SK-N-SH (cell line): ENCODE measurements at regions not wholly inside any gene's neighbourhood (a gene's known extent, or its start where the extent isn't known, plus 50 kb on each side); places are given as distances from the start of the nearest gene placed in this dataset.

Source experiments
- CTCF ChIA-PET: fragments of 300-600, 350-600 bp; formaldehyde crosslinking; extraction: SDS; loops from one replicate; lab custom pipeline; 2021; lab: Yijun Ruan, JAX
- POLR2A ChIA-PET: fragments of 350-600 bp; sonication (Branson Sonifier 250); formaldehyde crosslinking; extraction: SDS; loops from one replicate; lab custom pipeline; 2020; ENCODE audit warnings: antibody characterized with exemption, inconsistent platforms; lab: Yijun Ruan, JAX
- DNase-seq: peaks from one replicate; pipeline ENCODE4 v3.0.0; 2012
- H2AFZ ChIP-seq: fragments of 200-600 bp; sonication (generic); 2 replicates; pipeline ENCODE4 v1.8.1; 2016; ENCODE audit warnings: antibody characterized with exemption, mild to moderate bottlenecking, low read depth
- H3F3A ChIP-seq: fragments of 200-600 bp; sonication (generic); replicated peaks from 2 replicates; pipeline ENCODE3; 2016; ENCODE audit warnings: antibody characterized with exemption, mild to moderate bottlenecking; ENCODE audit not compliant: insufficient read depth
- H3K27ac ChIP-seq, 2 experiments: fragments of 200-500 bp in 1 of 2; fragments of 200-600 bp in 1 of 2; sonication (Bioruptor generic) in 1 of 2; sonication (generic), shearing (Covaris generic) in 1 of 2; 2 replicates each; pipeline versions ENCODE4 v1.5.1 to v1.6.1; 2014 to 2016; ENCODE audit warnings: low read depth in 2 of 2, inconsistent platforms in 1 of 2, low read length in 1 of 2, mild to moderate bottlenecking in 1 of 2, mixed read lengths in 1 of 2
- H3K27me3 ChIP-seq: fragments of 200-600 bp; sonication (generic), shearing (Covaris generic); 2 replicates; pipeline ENCODE4 v1.6.1; 2016; ENCODE audit warnings: mixed run types; ENCODE audit not compliant: insufficient read depth
- H3K36me3 ChIP-seq, 2 experiments: fragments of 200-500 bp in 1 of 2; fragments of 200-600 bp in 1 of 2; sonication (Bioruptor generic) in 1 of 2; sonication (generic) in 1 of 2; replicated peaks in 1 of 2; 2 replicates each; pipeline versions ENCODE3 to v1.5.1; 2014 to 2016; ENCODE audit warnings: low read length in 1 of 2, mild to moderate bottlenecking in 1 of 2; ENCODE audit not compliant: insufficient read depth in 2 of 2, control insufficient read depth in 1 of 2
- H3K4me1 ChIP-seq, 2 experiments: fragments of 200-500 bp in 1 of 2; fragments of 200-600 bp in 1 of 2; sonication (Bioruptor generic) in 1 of 2; sonication (generic), shearing (Covaris generic) in 1 of 2; 2 replicates each; pipeline versions ENCODE4 v1.5.1 to v1.6.1; 2014 to 2016; ENCODE audit warnings: low read depth in 1 of 2, low read length in 1 of 2, mixed run types in 1 of 2; ENCODE audit not compliant: insufficient read depth in 2 of 2, control insufficient read depth in 1 of 2
- H3K4me2 ChIP-seq: fragments of 200-600 bp; sonication (generic), shearing (Covaris generic); 2 replicates; pipeline ENCODE4 v1.6.1; 2017; ENCODE audit warnings: mixed run types
- H3K4me3 ChIP-seq, 2 experiments: fragments of 200-500 bp in 1 of 2; fragments of 200-600 bp in 1 of 2; sonication (Bioruptor generic) in 1 of 2; sonication (generic), shearing (Covaris generic) in 1 of 2; 2 replicates each; pipeline versions ENCODE4 v1.5.1 to v1.8.1; 2014 to 2016; ENCODE audit warnings: low read depth in 2 of 2, inconsistent platforms in 1 of 2, low read length in 1 of 2, mild to moderate bottlenecking in 1 of 2, mixed read lengths in 1 of 2, moderate library complexity in 1 of 2
- H3K79me2 ChIP-seq: fragments of 200-600 bp; sonication (generic); 2 replicates; pipeline ENCODE4 v1.8.1; 2017; ENCODE audit warnings: mild to moderate bottlenecking; ENCODE audit not compliant: insufficient read depth
- H3K9ac ChIP-seq: fragments of 200-600 bp; sonication (generic); 2 replicates; pipeline ENCODE4 v1.6.1; 2017; ENCODE audit warnings: mixed run types
- H3K9me2 ChIP-seq: fragments of 200-600 bp; sonication (generic); 2 replicates; pipeline ENCODE4 v1.6.1; 2017; ENCODE audit warnings: mixed run types
- H3K9me3 ChIP-seq: fragments of 200-600 bp; sonication (generic); 2 replicates; pipeline ENCODE4 v1.6.1; 2017; ENCODE audit warnings: mixed run types, mild to moderate bottlenecking, moderate library complexity
- H4K20me1 ChIP-seq: fragments of 200-600 bp; sonication (generic); 2 replicates; pipeline ENCODE4 v1.6.1; 2017; ENCODE audit warnings: mild to moderate bottlenecking, mixed run types; ENCODE audit not compliant: insufficient read depth
- CHD2 ChIP-seq: fragments of 150-350 bp; IDR thresholded peaks from 2 replicates; pipeline ENCODE4 v1.6.1; 2018; ENCODE audit warnings: low read length; ENCODE audit not compliant: partially characterized antibody
- CTCF ChIP-seq: fragments of 200-600 bp; sonication (generic); IDR thresholded peaks from 2 replicates; pipeline ENCODE4 v1.6.1; 2017; ENCODE audit warnings: antibody characterized with exemption, mild to moderate bottlenecking, moderate library complexity
- EP300 ChIP-seq, 2 experiments: IDR thresholded peaks; 2 replicates each; pipeline versions ENCODE4 v1.4.0 to v1.6.1; 2012; ENCODE audit warnings: borderline replicate concordance in 1 of 2, low read depth in 1 of 2, low read length in 1 of 2
- EZH2phosphoT487 ChIP-seq: fragments of 200-600 bp; sonication (generic); IDR thresholded peaks from 2 replicates; pipeline ENCODE4 v1.6.1; 2017; ENCODE audit warnings: low read depth, mixed run types, mild to moderate bottlenecking, antibody characterized with exemption, moderate library complexity, borderline replicate concordance
- FOXM1 ChIP-seq: IDR thresholded peaks from 2 replicates; pipeline ENCODE4 v1.4.0; 2012; ENCODE audit warnings: low read depth, mild to moderate bottlenecking
- GATA2 ChIP-seq: sonication (generic); formaldehyde crosslinking; IDR thresholded peaks from 2 replicates; pipeline ENCODE4 v1.5.0; 2020; ENCODE audit warnings: mild to moderate bottlenecking, missing genetic modification reagents
- JUND ChIP-seq: IDR thresholded peaks from 2 replicates; pipeline ENCODE4 v1.4.0; 2012
- MXI1 ChIP-seq: IDR thresholded peaks from 2 replicates; pipeline ENCODE4 v1.6.1; 2012; ENCODE audit warnings: mild to moderate bottlenecking, low read depth, low read length, improper control_type of control experiment
- PBX3 ChIP-seq: IDR thresholded peaks from 2 replicates; pipeline ENCODE4; 2012
- RAD21 ChIP-seq: IDR thresholded peaks from 2 replicates; pipeline ENCODE4 v1.6.1; 2012; ENCODE audit warnings: mild to moderate bottlenecking, low read length
- REST ChIP-seq: IDR thresholded peaks from 2 replicates; pipeline ENCODE4 v1.6.1; 2012; ENCODE audit warnings: mild to moderate bottlenecking, low read depth, low read length, moderate library complexity
- RFX5 ChIP-seq: IDR thresholded peaks from 2 replicates; pipeline ENCODE4 v1.6.1; 2012; ENCODE audit warnings: mild to moderate bottlenecking, improper control_type of control experiment, low read length
- RXRA ChIP-seq: IDR thresholded peaks from 2 replicates; pipeline ENCODE4 v1.4.0; 2012; ENCODE audit warnings: low read depth, mild to moderate bottlenecking, borderline replicate concordance
- SIN3A ChIP-seq: IDR thresholded peaks from 2 replicates; pipeline ENCODE4 v1.6.1; 2012; ENCODE audit warnings: low read depth, mild to moderate bottlenecking, low read length, moderate library complexity, borderline replicate concordance
- SMC3 ChIP-seq: IDR thresholded peaks from 2 replicates; pipeline ENCODE4 v1.6.1; 2012; ENCODE audit warnings: low read depth, low read length, improper control_type of control experiment
- TAF1 ChIP-seq: IDR thresholded peaks from 2 replicates; pipeline ENCODE4 v1.6.1; 2012; ENCODE audit warnings: low read depth, mild to moderate bottlenecking, low read length, moderate library complexity, borderline replicate concordance
- TCF12 ChIP-seq: IDR thresholded peaks from 2 replicates; pipeline ENCODE4 v1.4.0; 2012
- USF1 ChIP-seq: IDR thresholded peaks from 2 replicates; pipeline ENCODE4 v1.4.0; 2012; ENCODE audit warnings: low read depth, borderline replicate concordance
- USF2 ChIP-seq: fragments of 150-350 bp; IDR thresholded peaks from 2 replicates; pipeline ENCODE4 v1.6.1; 2017; ENCODE audit warnings: antibody characterized with exemption, low read length, low read depth, borderline replicate concordance
- YY1 ChIP-seq: IDR thresholded peaks from 2 replicates; pipeline ENCODE4 v1.4.0; 2012; ENCODE audit warnings: low read depth, mild to moderate bottlenecking
- ZBTB33 ChIP-seq: IDR thresholded peaks from 2 replicates; pipeline ENCODE4 v1.4.0; 2012; ENCODE audit warnings: low read depth, borderline replicate concordance
- WGBS: methylation state at CpG from one replicate; pipeline ENCODE4 v1.1.6; 2017; ENCODE audit warnings: low lambda C conversion rate; 5-methylcytosine and 5-hydroxymethylcytosine counted together

GRCh38 chr11:50169634-50170033, 137.0 kb downstream of the OR4C45 start (continued):
- TF ChIP-seq YY1 (no peak), TAF1 (no peak)

- Histone ChIP-seq H3K27ac (no peak overlapping the region), H3K9ac (no peak overlapping the region), H3F3A (no peaks in the 10 kb centered on the region), H3K4me3 (no peak overlapping the region), H3K27me3 (no peaks in the 10 kb centered on the region), H3K4me1 (no peaks in the 10 kb centered on the region), H2AFZ (no peak overlapping the region), H3K9me2 (no peaks in the 10 kb centered on the region), H4K20me1 (no peaks in the 10 kb centered on the region), H3K9me3 (no peaks in the 10 kb centered on the region), H3K79me2 (no peaks in the 10 kb centered on the region; the same call in 1 of the 2 replicates), H3K36me3 (no peaks in the 10 kb centered on the region), H3K4me2 (peak overlapping the region; percentile 57)
- WGBS: 9% methylated on average over 8 of the region's 17 CpGs
- DNase-seq: no peak
- no peak for TF ChIP-seq EP300 (IDR thresholded peaks at IDR 0.05; ENCODE audit: borderline replicate concordance in 1 of 2, low read depth in 1 of 2, low read length in 1 of 2)
- TF ChIP-seq USF2: no peak
- no peak for TF ChIP-seq EZH2phosphoT487
- TF ChIP-seq SIN3A: no peak
- no peak for TF ChIP-seq GATA2
- TF ChIP-seq USF1: no peak
- TF ChIP-seq MXI1: no peak
- TF ChIP-seq ZBTB33: no peak
- TF ChIP-seq TCF12: no peak
- TF ChIP-seq TAF1: no peak
- TF ChIP-seq PBX3: no peak
- no peak for TF ChIP-seq RAD21
- no peak for TF ChIP-seq SMC3
- no peak for TF ChIP-seq JUND
- TF ChIP-seq REST: no peak
- TF ChIP-seq RFX5: no peak
- no peak for TF ChIP-seq CTCF
- no peak for TF ChIP-seq RXRA
- no peak for TF ChIP-seq CHD2
- TF ChIP-seq FOXM1: no peak
- ChIA-PET POLR2A (no interaction called here), CTCF (no interaction called here)
These were observed 137.4 kb downstream of the OR4C45 start for GRCh38 chr11:50170115-50170514.
